ENCODE measurements at regions not wholly inside any gene's neighbourhood (a gene's known extent, or its start where the extent isn't known, plus 50 kb on each side); places are given as distances from the start of the nearest gene placed in this dataset.

DNA sequence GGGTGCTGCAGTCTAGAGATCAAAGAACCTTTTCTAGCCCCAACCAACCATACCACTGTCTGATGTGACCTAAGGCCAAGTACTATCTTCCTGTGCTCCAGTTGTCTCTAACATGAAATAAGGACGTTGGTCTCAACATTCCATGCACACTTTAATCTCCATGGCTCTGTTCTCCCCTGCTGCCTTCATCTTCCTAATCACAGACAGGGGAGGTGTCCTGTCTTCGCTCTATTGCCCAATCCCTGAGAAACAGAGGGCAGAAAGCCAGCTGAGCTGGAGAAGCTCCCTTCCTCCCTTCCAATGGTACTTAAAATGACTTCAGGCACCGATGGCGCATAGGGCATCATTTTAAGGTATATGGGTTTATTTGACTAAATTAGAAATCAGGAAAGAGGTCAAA is 148.9 kb upstream of the GNAO1 start:
- H3K9me3 ChIP-seq = no peaks in the 10 kb centered on the region
- no peak overlapping the region for H3K4me3 ChIP-seq
- DNase-seq = no peak
- no peaks in the 10 kb centered on the region for H3K36me3 ChIP-seq
- no peaks in the 10 kb centered on the region for H3K4me1 ChIP-seq
- H3K27ac ChIP-seq = no peak overlapping the region
- no peaks in the 10 kb centered on the region for H3K27me3 ChIP-seq (ENCODE audit: low read depth)
- ATAC-seq = no peak
- intact Hi-C loops (cut with DNase I) = no loop called here
- TF ChIP-seq, protein P1, sequence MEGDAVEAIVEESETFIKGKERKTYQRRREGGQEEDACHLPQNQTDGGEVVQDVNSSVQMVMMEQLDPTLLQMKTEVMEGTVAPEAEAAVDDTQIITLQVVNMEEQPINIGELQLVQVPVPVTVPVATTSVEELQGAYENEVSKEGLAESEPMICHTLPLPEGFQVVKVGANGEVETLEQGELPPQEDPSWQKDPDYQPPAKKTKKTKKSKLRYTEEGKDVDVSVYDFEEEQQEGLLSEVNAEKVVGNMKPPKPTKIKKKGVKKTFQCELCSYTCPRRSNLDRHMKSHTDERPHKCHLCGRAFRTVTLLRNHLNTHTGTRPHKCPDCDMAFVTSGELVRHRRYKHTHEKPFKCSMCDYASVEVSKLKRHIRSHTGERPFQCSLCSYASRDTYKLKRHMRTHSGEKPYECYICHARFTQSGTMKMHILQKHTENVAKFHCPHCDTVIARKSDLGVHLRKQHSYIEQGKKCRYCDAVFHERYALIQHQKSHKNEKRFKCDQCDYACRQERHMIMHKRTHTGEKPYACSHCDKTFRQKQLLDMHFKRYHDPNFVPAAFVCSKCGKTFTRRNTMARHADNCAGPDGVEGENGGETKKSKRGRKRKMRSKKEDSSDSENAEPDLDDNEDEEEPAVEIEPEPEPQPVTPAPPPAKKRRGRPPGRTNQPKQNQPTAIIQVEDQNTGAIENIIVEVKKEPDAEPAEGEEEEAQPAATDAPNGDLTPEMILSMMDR (IDR thresholded peaks at IDR 0.05) = no peak

DNA sequence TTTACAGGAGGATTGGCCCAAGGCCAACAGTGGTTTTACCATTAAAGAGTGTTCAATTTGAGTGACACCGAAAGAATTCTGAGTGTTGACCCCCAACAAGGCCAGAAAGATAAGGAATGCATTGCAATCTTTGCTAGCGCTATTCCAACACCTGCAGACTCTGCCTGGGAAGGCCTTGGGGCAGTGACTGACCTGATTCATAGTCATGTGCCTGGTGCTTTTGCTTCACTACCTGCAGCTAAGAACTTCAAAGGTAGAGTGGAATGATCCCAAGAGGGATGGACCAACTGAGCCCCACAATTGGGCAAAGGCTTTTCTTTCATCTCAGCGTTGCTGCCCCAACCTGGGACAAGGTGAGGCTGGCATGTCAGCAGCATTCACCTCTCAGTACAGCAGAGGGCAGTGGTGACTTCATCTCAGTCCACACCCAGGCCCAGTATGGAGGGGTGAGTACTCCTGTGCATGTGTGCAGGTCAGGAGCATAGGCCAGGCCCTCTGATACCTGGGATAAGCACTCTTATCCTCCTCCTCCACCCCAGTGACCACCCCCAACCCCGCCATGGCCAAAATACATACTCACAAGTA is 149.6 kb upstream of the GNAO1 start:
- ATAC-seq = peak; percentile 69 to 81
- TF ChIP-seq, protein P1 (IDR thresholded peaks at IDR 0.05) = peak; percentile 37
- Histone ChIP-seq H3K4me3 (no peak overlapping the region), H3K4me1 (no peaks in the 10 kb centered on the region), H3K36me3 (no peaks in the 10 kb centered on the region), H3K27me3 (ENCODE audit: low read depth) (no peaks in the 10 kb centered on the region), H3K9me3 (no peaks in the 10 kb centered on the region), H3K27ac (no peak overlapping the region)
- intact Hi-C loops (cut with DNase I) = no loop called here
- DNase-seq = no peak

DNA sequence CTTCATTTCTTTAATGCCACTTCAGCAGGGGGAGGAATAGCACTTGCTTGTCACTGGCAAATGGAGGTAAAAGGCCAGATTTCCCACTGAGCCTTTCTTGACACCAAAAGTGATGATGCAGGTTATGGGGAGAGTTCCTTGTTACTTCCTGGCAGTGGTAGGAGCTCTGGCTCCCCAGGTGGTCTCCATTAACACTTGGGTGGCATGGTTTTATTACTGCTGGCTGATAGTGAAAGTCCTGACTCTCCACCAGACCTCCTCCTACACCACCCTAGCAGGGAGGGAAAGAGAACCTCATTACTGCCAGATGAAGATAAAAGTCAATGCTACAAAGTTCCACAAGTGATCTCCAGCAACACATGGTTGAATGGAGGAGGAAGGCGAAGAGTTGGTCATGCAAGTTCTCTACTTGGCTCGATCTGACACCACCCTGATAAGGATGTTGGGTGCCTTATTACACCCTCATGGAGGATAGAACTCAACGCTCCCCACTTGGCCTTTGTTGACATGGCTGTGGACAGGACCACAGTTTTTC is 152.7 kb upstream of the GNAO1 start:
- H3K27me3 ChIP-seq (ENCODE audit: low read depth) = no peaks in the 10 kb centered on the region
- no peak for ATAC-seq
- H3K27ac ChIP-seq = no peak overlapping the region
- no peaks in the 10 kb centered on the region for H3K36me3 ChIP-seq
- intact Hi-C loops (cut with DNase I) = no loop called here
- H3K4me1 ChIP-seq = no peaks in the 10 kb centered on the region
- H3K9me3 ChIP-seq = no peaks in the 10 kb centered on the region
- TF ChIP-seq, protein P1 (IDR thresholded peaks at IDR 0.05) = no peak
- DNase-seq = no peak
- no peak overlapping the region for H3K4me3 ChIP-seq

DNA sequence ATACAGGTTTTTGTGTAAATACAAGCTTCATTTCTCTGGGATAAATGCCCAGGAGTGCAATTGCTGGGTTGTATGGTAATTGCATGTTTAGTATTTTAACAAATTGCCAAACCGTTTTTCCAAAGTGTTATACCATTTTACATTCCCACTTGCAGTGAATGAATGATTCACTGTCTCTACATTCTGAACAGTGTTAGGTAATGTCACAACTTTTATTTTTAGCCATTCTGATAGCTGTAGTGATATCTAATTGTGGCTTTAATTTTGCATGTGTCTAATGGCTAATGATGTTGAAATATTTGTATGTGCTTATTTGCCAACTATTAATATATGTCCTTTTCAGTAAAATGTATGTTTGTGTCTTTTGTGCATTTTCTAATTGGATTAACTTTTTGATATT is 156.9 kb upstream of the CES5A start:
- Histone ChIP-seq H3K27me3 (ENCODE audit: low read depth) (no peaks in the 10 kb centered on the region), H3K36me3 (no peaks in the 10 kb centered on the region), H3K9me3 (no peaks in the 10 kb centered on the region), H3K4me3 (no peak overlapping the region), H3K4me1 (no peaks in the 10 kb centered on the region), H3K27ac (no peak overlapping the region)
- intact Hi-C loops (cut with DNase I) = no loop called here
- DNase-seq (no peak), ATAC-seq (no peak)
- TF ChIP-seq, protein P1 (IDR thresholded peaks at IDR 0.05) = no peak

DNA sequence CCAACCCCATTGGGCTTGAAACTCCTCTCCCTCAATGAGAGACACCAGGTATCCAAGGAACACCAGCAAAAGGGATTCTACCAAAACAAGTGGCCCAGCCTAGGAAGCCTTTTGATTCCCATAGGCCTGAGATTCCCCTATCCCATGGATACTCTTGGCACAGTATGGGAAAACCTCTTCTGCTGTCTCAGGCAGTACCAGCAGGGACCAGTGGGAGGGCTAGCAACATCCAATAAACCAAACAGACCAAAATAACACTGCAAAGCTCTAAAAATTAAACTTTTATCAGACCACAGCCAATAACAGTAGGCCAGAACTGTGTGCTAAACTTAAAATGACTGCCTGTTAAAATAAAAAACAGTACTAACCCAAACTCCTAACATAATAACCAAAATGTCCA is 153.9 kb upstream of the CES5A start:
- intact Hi-C loops (cut with DNase I) = no loop called here
- no peak overlapping the region for H3K27ac ChIP-seq
- TF ChIP-seq, protein P1 (IDR thresholded peaks at IDR 0.05) = no peak
- H3K9me3 ChIP-seq = no peaks in the 10 kb centered on the region
- no peaks in the 10 kb centered on the region for H3K4me1 ChIP-seq
- no peaks in the 10 kb centered on the region for H3K36me3 ChIP-seq
- ATAC-seq (no peak), DNase-seq (no peak)
- no peaks in the 10 kb centered on the region for H3K27me3 ChIP-seq (ENCODE audit: low read depth)
- no peak overlapping the region for H3K4me3 ChIP-seq

All from lower lobe of right lung (tissue), 2 donors.